ENCODE measurements at regions not wholly inside any gene's neighbourhood (a gene's known extent, or its start where the extent isn't known, plus 50 kb on each side); places are given as distances from the start of the nearest gene placed in this dataset.

GRCh38 chr4:178612733-178613132 lies 1170.5 kb upstream of the AGA start:
- Histone ChIP-seq H3K9me3 (ENCODE audit: control insufficient read depth, insufficient read depth, low read length) (no peaks in the 10 kb centered on the region), H3K4me1 (ENCODE audit: control insufficient read depth, insufficient read depth, low read length) (no peaks in the 10 kb centered on the region), H3K9ac (ENCODE audit: low read depth, low read length) (no peak overlapping the region), H3K27me3 (ENCODE audit: control insufficient read depth, insufficient read depth, low read length) (no peaks in the 10 kb centered on the region), H3K4me3 (ENCODE audit: low read depth, low read length) (no peak overlapping the region), H3K27ac (ENCODE audit: low read depth, low read length) (no peak overlapping the region), H3K36me3 (ENCODE audit: control insufficient read depth, insufficient read depth, low read length) (no peaks in the 10 kb centered on the region)

- Histone ChIP-seq H3K9me3 (ENCODE audit: control insufficient read depth, insufficient read depth, low read length) (no peaks in the 10 kb centered on the region), H3K4me3 (ENCODE audit: low read depth, low read length) (no peak overlapping the region), H3K9ac (ENCODE audit: low read depth, low read length) (no peak overlapping the region), H3K27ac (ENCODE audit: low read depth, low read length) (no peak overlapping the region), H3K36me3 (ENCODE audit: control insufficient read depth, insufficient read depth, low read length) (no peaks in the 10 kb centered on the region), H3K4me1 (ENCODE audit: control insufficient read depth, insufficient read depth, low read length) (no peaks in the 10 kb centered on the region), H3K27me3 (ENCODE audit: control insufficient read depth, insufficient read depth, low read length) (no peaks in the 10 kb centered on the region)
Measured at GRCh38 chr4:178632415-178632814, 1190.2 kb upstream of the AGA start.

- Histone ChIP-seq H3K36me3 (ENCODE audit: control insufficient read depth, insufficient read depth, low read length) (no peaks in the 10 kb centered on the region), H3K4me3 (ENCODE audit: low read depth, low read length) (no peak overlapping the region), H3K9ac (ENCODE audit: low read depth, low read length) (no peak overlapping the region), H3K27ac (ENCODE audit: low read depth, low read length) (no peak overlapping the region), H3K4me1 (ENCODE audit: control insufficient read depth, insufficient read depth, low read length) (no peaks in the 10 kb centered on the region), H3K9me3 (ENCODE audit: control insufficient read depth, insufficient read depth, low read length) (no peaks in the 10 kb centered on the region), H3K27me3 (ENCODE audit: control insufficient read depth, insufficient read depth, low read length) (no peaks in the 10 kb centered on the region)
Measured at GRCh38 chr4:178633263-178633662, 1191.0 kb upstream of the AGA start.

- H3K27me3 ChIP-seq (ENCODE audit: control insufficient read depth, insufficient read depth, low read length): no peaks in the 10 kb centered on the region
- H3K9me3 ChIP-seq (ENCODE audit: control insufficient read depth, insufficient read depth, low read length): no peaks in the 10 kb centered on the region
- no peak overlapping the region for H3K4me3 ChIP-seq (ENCODE audit: low read depth, low read length)
- no peaks in the 10 kb centered on the region for H3K36me3 ChIP-seq (ENCODE audit: control insufficient read depth, insufficient read depth, low read length)
- H3K4me1 ChIP-seq (ENCODE audit: control insufficient read depth, insufficient read depth, low read length): no peaks in the 10 kb centered on the region
- H3K27ac ChIP-seq (ENCODE audit: low read depth, low read length): no peak overlapping the region
- H3K9ac ChIP-seq (ENCODE audit: low read depth, low read length): no peak overlapping the region
Measured at GRCh38 chr4:178664621-178665020, 1222.4 kb upstream of the AGA start.

- Histone ChIP-seq H3K9ac (ENCODE audit: low read depth, low read length) (no peak overlapping the region), H3K4me3 (ENCODE audit: low read depth, low read length) (no peak overlapping the region), H3K27ac (ENCODE audit: low read depth, low read length) (no peak overlapping the region), H3K9me3 (ENCODE audit: control insufficient read depth, insufficient read depth, low read length) (no peaks in the 10 kb centered on the region), H3K27me3 (ENCODE audit: control insufficient read depth, insufficient read depth, low read length) (no peaks in the 10 kb centered on the region), H3K36me3 (ENCODE audit: control insufficient read depth, insufficient read depth, low read length) (no peaks in the 10 kb centered on the region), H3K4me1 (ENCODE audit: control insufficient read depth, insufficient read depth, low read length) (no peaks in the 10 kb centered on the region)
Measured at GRCh38 chr4:178665916-178666315, 1223.7 kb upstream of the AGA start.

GRCh38 chr4:178671766-178672165 lies 1229.5 kb upstream of the AGA start:
- no peaks in the 10 kb centered on the region for H3K4me1 ChIP-seq (ENCODE audit: control insufficient read depth, insufficient read depth, low read length)
- H3K36me3 ChIP-seq (ENCODE audit: control insufficient read depth, insufficient read depth, low read length): no peaks in the 10 kb centered on the region
- no peaks in the 10 kb centered on the region for H3K27me3 ChIP-seq (ENCODE audit: control insufficient read depth, insufficient read depth, low read length)
- H3K9ac ChIP-seq (ENCODE audit: low read depth, low read length): no peak overlapping the region
- no peaks in the 10 kb centered on the region for H3K9me3 ChIP-seq (ENCODE audit: control insufficient read depth, insufficient read depth, low read length)
- H3K4me3 ChIP-seq (ENCODE audit: low read depth, low read length): no peak overlapping the region
- H3K27ac ChIP-seq (ENCODE audit: low read depth, low read length): no peak overlapping the region

- Histone ChIP-seq H3K27me3 (ENCODE audit: control insufficient read depth, insufficient read depth, low read length) (no peaks in the 10 kb centered on the region), H3K36me3 (ENCODE audit: control insufficient read depth, insufficient read depth, low read length) (no peaks in the 10 kb centered on the region), H3K27ac (ENCODE audit: low read depth, low read length) (no peak overlapping the region), H3K4me1 (ENCODE audit: control insufficient read depth, insufficient read depth, low read length) (no peaks in the 10 kb centered on the region), H3K4me3 (ENCODE audit: low read depth, low read length) (no peak overlapping the region), H3K9ac (ENCODE audit: low read depth, low read length) (no peak overlapping the region), H3K9me3 (ENCODE audit: control insufficient read depth, insufficient read depth, low read length) (no peaks in the 10 kb centered on the region)
Measured at GRCh38 chr4:178672512-178672911, 1230.3 kb upstream of the AGA start.

GRCh38 chr4:178681871-178682270 lies 1239.6 kb upstream of the AGA start:
- Histone ChIP-seq H3K4me3 (ENCODE audit: low read depth, low read length) (no peak overlapping the region), H3K9me3 (ENCODE audit: control insufficient read depth, insufficient read depth, low read length) (no peaks in the 10 kb centered on the region), H3K27ac (ENCODE audit: low read depth, low read length) (no peak overlapping the region), H3K36me3 (ENCODE audit: control insufficient read depth, insufficient read depth, low read length) (no peaks in the 10 kb centered on the region), H3K4me1 (ENCODE audit: control insufficient read depth, insufficient read depth, low read length) (no peaks in the 10 kb centered on the region), H3K9ac (ENCODE audit: low read depth, low read length) (no peak overlapping the region), H3K27me3 (ENCODE audit: control insufficient read depth, insufficient read depth, low read length) (no peaks in the 10 kb centered on the region)

- no peaks in the 10 kb centered on the region for H3K9me3 ChIP-seq (ENCODE audit: control insufficient read depth, insufficient read depth, low read length)
- no peak overlapping the region for H3K9ac ChIP-seq (ENCODE audit: low read depth, low read length)
- no peak overlapping the region for H3K4me3 ChIP-seq (ENCODE audit: low read depth, low read length)
- H3K27ac ChIP-seq (ENCODE audit: low read depth, low read length): no peak overlapping the region
- H3K36me3 ChIP-seq (ENCODE audit: control insufficient read depth, insufficient read depth, low read length): no peaks in the 10 kb centered on the region
- H3K27me3 ChIP-seq (ENCODE audit: control insufficient read depth, insufficient read depth, low read length): no peaks in the 10 kb centered on the region
- peaks cover 8% of the 10 kb centered on the region for H3K4me1 ChIP-seq (ENCODE audit: control insufficient read depth, insufficient read depth, low read length)
Measured at GRCh38 chr4:178689926-178690325, 1247.7 kb upstream of the AGA start.

GRCh38 chr4:178693816-178694215 lies 1251.6 kb upstream of the AGA start:
- no peak overlapping the region for H3K27ac ChIP-seq (ENCODE audit: low read depth, low read length)
- no peaks in the 10 kb centered on the region for H3K27me3 ChIP-seq (ENCODE audit: control insufficient read depth, insufficient read depth, low read length)
- no peak overlapping the region for H3K9ac ChIP-seq (ENCODE audit: low read depth, low read length)
- no peak overlapping the region for H3K4me3 ChIP-seq (ENCODE audit: low read depth, low read length)
- peaks cover 8% of the 10 kb centered on the region for H3K4me1 ChIP-seq (ENCODE audit: control insufficient read depth, insufficient read depth, low read length)
- no peaks in the 10 kb centered on the region for H3K36me3 ChIP-seq (ENCODE audit: control insufficient read depth, insufficient read depth, low read length)
- H3K9me3 ChIP-seq (ENCODE audit: control insufficient read depth, insufficient read depth, low read length): no peaks in the 10 kb centered on the region

GRCh38 chr4:178696515-178696914 lies 1254.3 kb upstream of the AGA start:
- Histone ChIP-seq H3K4me1 (ENCODE audit: control insufficient read depth, insufficient read depth, low read length) (no peaks in the 10 kb centered on the region), H3K27me3 (ENCODE audit: control insufficient read depth, insufficient read depth, low read length) (no peaks in the 10 kb centered on the region), H3K9ac (ENCODE audit: low read depth, low read length) (no peak overlapping the region), H3K36me3 (ENCODE audit: control insufficient read depth, insufficient read depth, low read length) (no peaks in the 10 kb centered on the region), H3K4me3 (ENCODE audit: low read depth, low read length) (no peak overlapping the region), H3K27ac (ENCODE audit: low read depth, low read length) (no peak overlapping the region), H3K9me3 (ENCODE audit: control insufficient read depth, insufficient read depth, low read length) (no peaks in the 10 kb centered on the region)

- Histone ChIP-seq H3K4me3 (ENCODE audit: low read depth, low read length) (no peak overlapping the region), H3K36me3 (ENCODE audit: control insufficient read depth, insufficient read depth, low read length) (no peaks in the 10 kb centered on the region), H3K27ac (ENCODE audit: low read depth, low read length) (no peak overlapping the region)
Measured at GRCh38 chr4:178712486-178712885, 1270.2 kb upstream of the AGA start.

More at GRCh38 chr4:178712486-178712885, 1270.2 kb upstream of the AGA start:
- H3K27me3 ChIP-seq (ENCODE audit: control insufficient read depth, insufficient read depth, low read length): no peaks in the 10 kb centered on the region
- no peak overlapping the region for H3K9ac ChIP-seq (ENCODE audit: low read depth, low read length)
- no peaks in the 10 kb centered on the region; the same call in 1 of the 2 replicates for H3K9me3 ChIP-seq (ENCODE audit: control insufficient read depth, insufficient read depth, low read length)
- H3K4me1 ChIP-seq (ENCODE audit: control insufficient read depth, insufficient read depth, low read length): no peaks in the 10 kb centered on the region
